ENCODE measurements at regions not wholly inside any gene's neighbourhood (a gene's known extent, or its start where the extent isn't known, plus 50 kb on each side); places are given as distances from the start of the nearest gene placed in this dataset.

DNA sequence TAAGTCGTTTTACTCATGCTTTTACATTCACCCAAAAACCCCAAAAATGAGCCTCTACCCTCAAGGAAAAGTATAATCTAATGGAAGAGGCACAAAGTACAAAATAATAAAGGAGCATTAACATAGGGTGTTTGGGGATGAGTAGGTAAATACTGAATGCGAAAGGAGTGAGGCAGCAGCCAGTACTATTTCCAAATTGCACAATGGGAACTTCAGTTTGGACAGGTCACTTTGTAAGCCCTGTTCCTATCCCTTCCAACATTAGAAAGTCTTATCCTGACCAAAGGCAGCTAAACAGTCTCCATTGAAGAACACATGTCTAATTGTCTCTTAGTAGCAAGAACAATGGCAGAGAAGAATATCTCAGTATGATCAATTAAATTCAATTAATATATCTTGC lies 728.3 kb downstream of the GBE1 start:
- DNase-seq (ENCODE audit: low read depth) (no peak), FAIRE-seq (no peak)
- no peak overlapping the region for H3K4me3 ChIP-seq (ENCODE audit: low read depth, low read length)
- TF ChIP-seq CTCF (IDR thresholded peaks at IDR 0.05; ENCODE audit: insufficient read depth, low read length, severe bottlenecking) = no peak
- no peaks in the 10 kb centered on the region for H3K27me3 ChIP-seq (ENCODE audit: control insufficient read depth, insufficient read depth, low read length)
- H3K36me3 ChIP-seq (ENCODE audit: control insufficient read depth, insufficient read depth, low read length) = no peaks in the 10 kb centered on the region

GRCh38 chr3:81029861-81030260 lies 731.6 kb downstream of the GBE1 start:
- no peak for DNase-seq (ENCODE audit: low read depth)
- Histone ChIP-seq H3K36me3 (ENCODE audit: control insufficient read depth, insufficient read depth, low read length) (no peaks in the 10 kb centered on the region), H3K27me3 (ENCODE audit: control insufficient read depth, insufficient read depth, low read length) (no peaks in the 10 kb centered on the region), H3K4me3 (ENCODE audit: low read depth, low read length) (no peak overlapping the region)
- FAIRE-seq = no peak
- TF ChIP-seq CTCF (IDR thresholded peaks at IDR 0.05; ENCODE audit: insufficient read depth, low read length, severe bottlenecking) = no peak

DNA sequence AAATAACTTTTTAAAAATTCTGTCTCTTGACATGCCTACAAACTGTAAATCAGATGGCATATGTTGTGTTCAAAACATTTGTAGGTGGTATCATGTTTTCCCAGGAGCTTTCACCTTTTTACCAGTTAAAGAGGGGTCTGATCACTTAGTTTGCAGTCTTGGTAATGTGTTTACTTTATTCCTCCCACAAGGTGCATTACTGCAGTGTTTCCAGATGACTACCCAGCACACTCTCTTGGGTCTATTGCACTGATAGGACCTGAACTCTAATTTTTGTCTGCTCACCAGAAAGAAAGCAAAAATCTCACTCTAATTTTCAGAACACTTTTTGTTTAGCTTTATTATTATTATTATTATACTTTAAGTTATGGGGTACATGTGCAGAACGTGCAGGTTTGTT lies 734.1 kb downstream of the GBE1 start:
- no peak for FAIRE-seq
- DNase-seq (ENCODE audit: low read depth) = no peak
- TF ChIP-seq CTCF (IDR thresholded peaks at IDR 0.05; ENCODE audit: insufficient read depth, low read length, severe bottlenecking) = no peak
- no peaks in the 10 kb centered on the region for H3K27me3 ChIP-seq (ENCODE audit: control insufficient read depth, insufficient read depth, low read length)
- H3K4me3 ChIP-seq (ENCODE audit: low read depth, low read length) = no peak overlapping the region
- no peaks in the 10 kb centered on the region for H3K36me3 ChIP-seq (ENCODE audit: control insufficient read depth, insufficient read depth, low read length)

GRCh38 chr3:81024560-81024959 lies 736.9 kb downstream of the GBE1 start:
- DNase-seq (ENCODE audit: low read depth) = no peak
- no peak overlapping the region for H3K4me3 ChIP-seq (ENCODE audit: low read depth, low read length)
- no peak for TF ChIP-seq CTCF (IDR thresholded peaks at IDR 0.05; ENCODE audit: insufficient read depth, low read length, severe bottlenecking)
- no peak for FAIRE-seq
- no peaks in the 10 kb centered on the region for H3K36me3 ChIP-seq (ENCODE audit: control insufficient read depth, insufficient read depth, low read length)
- no peaks in the 10 kb centered on the region for H3K27me3 ChIP-seq (ENCODE audit: control insufficient read depth, insufficient read depth, low read length)

- FAIRE-seq = no peak
- H3K4me3 ChIP-seq (ENCODE audit: low read depth, low read length) = no peak overlapping the region
- TF ChIP-seq CTCF (IDR thresholded peaks at IDR 0.05; ENCODE audit: insufficient read depth, low read length, severe bottlenecking) = no peak
Measured at GRCh38 chr3:81022339-81022738, 739.1 kb downstream of the GBE1 start.

GRCh38 chr3:81013360-81013759 lies 748.1 kb downstream of the GBE1 start:
- DNase-seq (ENCODE audit: low read depth) (no peak), FAIRE-seq (no peak)
- Histone ChIP-seq H3K27me3 (ENCODE audit: control insufficient read depth, insufficient read depth, low read length) (no peaks in the 10 kb centered on the region), H3K36me3 (ENCODE audit: control insufficient read depth, insufficient read depth, low read length) (no peaks in the 10 kb centered on the region), H3K4me3 (ENCODE audit: low read depth, low read length) (no peak overlapping the region)
- no peak for TF ChIP-seq CTCF (IDR thresholded peaks at IDR 0.05; ENCODE audit: insufficient read depth, low read length, severe bottlenecking)

More at GRCh38 chr3:81022339-81022738, 739.1 kb downstream of the GBE1 start:
- Histone ChIP-seq H3K27me3 (ENCODE audit: control insufficient read depth, insufficient read depth, low read length) (no peaks in the 10 kb centered on the region), H3K36me3 (ENCODE audit: control insufficient read depth, insufficient read depth, low read length) (no peaks in the 10 kb centered on the region)
- no peak for DNase-seq (ENCODE audit: low read depth)

Measured in bronchial epithelial cell (primary cell).